RWPE2 (cell line): ENCODE measurements at regions not wholly inside any gene's neighbourhood (a gene's known extent, or its start where the extent isn't known, plus 50 kb on each side); places are given as distances from the start of the nearest gene placed in this dataset.

Experiments used
- ATAC-seq: fragments of 200-7000 bp; cut with Tn5 transposase; 3 replicates; pipeline ENCODE4 v1.9.1; 2021; ENCODE audit warnings: low read depth
- DNase-seq: peaks from one replicate; pipeline ENCODE4 v3.0.0-alpha.2; 2020; ENCODE audit warnings: low spot score
- H3K27ac ChIP-seq: fragments of 450-650 bp; 2 replicates; pipeline ENCODE4 v1.5.1; 2017; ENCODE audit warnings: mild to moderate bottlenecking; ENCODE audit not compliant: poor library complexity, severe bottlenecking
- H3K27me3 ChIP-seq: fragments of 250-450 bp; sonication (Bioruptor Pico); 2 replicates; pipeline ENCODE4 v1.5.1; 2021; ENCODE audit warnings: mild to moderate bottlenecking, moderate library complexity; ENCODE audit not compliant: insufficient read depth, poor library complexity, severe bottlenecking
- H3K36me3 ChIP-seq: fragments of 250-450 bp; sonication (Bioruptor Pico); 2 replicates; pipeline ENCODE4 v1.5.1; 2020; ENCODE audit warnings: low read depth, mild to moderate bottlenecking, moderate library complexity
- H3K4me1 ChIP-seq: fragments of 250-450 bp; sonication (Bioruptor Pico); 2 replicates; pipeline ENCODE4 v1.5.1; 2021; ENCODE audit warnings: mild to moderate bottlenecking, moderate library complexity; ENCODE audit not compliant: insufficient read depth, poor library complexity, severe bottlenecking
- H3K4me3 ChIP-seq: fragments of 250-450 bp; sonication (Bioruptor Pico); 2 replicates; pipeline ENCODE4 v1.5.1; 2021; ENCODE audit warnings: mild to moderate bottlenecking, moderate library complexity; ENCODE audit not compliant: severe bottlenecking
- H3K9me3 ChIP-seq: fragments of 250-450 bp; sonication (Bioruptor Pico); 2 replicates; pipeline ENCODE4 v1.5.1; 2021; ENCODE audit warnings: mild to moderate bottlenecking, moderate library complexity; ENCODE audit not compliant: severe bottlenecking
- CTCF ChIP-seq: fragments of 450-650 bp; IDR thresholded peaks from one replicate; pipeline ENCODE4 v1.5.1; 2017; ENCODE audit warnings: mild to moderate bottlenecking, moderate library complexity; ENCODE audit not compliant: poor library complexity, severe bottlenecking

- ATAC-seq (no peak), DNase-seq (no peak)
- no peaks in the 10 kb centered on the region for H3K36me3 ChIP-seq
Observed at GRCh38 chr5:56446728-56447127, 213.6 kb upstream of the ANKRD55 start.

GRCh38 chr5:56443826-56444225 is 210.7 kb upstream of the ANKRD55 start:
- H3K4me1 ChIP-seq, result peaks cover 12% of the 10 kb centered on the region
- no peak overlapping the region for H3K4me3 ChIP-seq
- no peak for ATAC-seq
- no peaks in the 10 kb centered on the region for H3K9me3 ChIP-seq
- H3K27ac ChIP-seq, result no peak overlapping the region
- no peaks in the 10 kb centered on the region for H3K36me3 ChIP-seq
- TF ChIP-seq CTCF, result no peak
- no peak for DNase-seq
- no peaks in the 10 kb centered on the region for H3K27me3 ChIP-seq

More at GRCh38 chr5:56446728-56447127, 213.6 kb upstream of the ANKRD55 start:
- TF ChIP-seq CTCF, result no peak
- no peaks in the 10 kb centered on the region for H3K27me3 ChIP-seq
- no peaks in the 10 kb centered on the region for H3K9me3 ChIP-seq
- no peak overlapping the region for H3K4me3 ChIP-seq
- H3K27ac ChIP-seq, result no peak overlapping the region
- peaks cover 3% of the 10 kb centered on the region for H3K4me1 ChIP-seq

GRCh38 chr5:56440871-56441740 is 208.0 kb upstream of the ANKRD55 start:
- Histone ChIP-seq H3K4me1 (peaks cover 12% of the 10 kb centered on the region), H3K27me3 (no peaks in the 10 kb centered on the region), H3K27ac (peak overlapping the region; percentile 3), H3K9me3 (no peaks in the 10 kb centered on the region), H3K36me3 (no peaks in the 10 kb centered on the region), H3K4me3 (no peak overlapping the region)
- ATAC-seq, result peak; percentile 98
- no peak for DNase-seq
- no peak for TF ChIP-seq CTCF

- Histone ChIP-seq H3K27ac (no peak overlapping the region), H3K4me3 (no peak overlapping the region), H3K4me1 (no peaks in the 10 kb centered on the region), H3K27me3 (no peaks in the 10 kb centered on the region), H3K9me3 (no peaks in the 10 kb centered on the region), H3K36me3 (no peaks in the 10 kb centered on the region)
- ATAC-seq (no peak), DNase-seq (no peak)
- no peak for TF ChIP-seq CTCF
Observed at GRCh38 chr5:56434986-56435385, 201.9 kb upstream of the ANKRD55 start.

GRCh38 chr5:56433039-56433617 is 200.0 kb upstream of the ANKRD55 start:
- Histone ChIP-seq H3K27ac (no peak overlapping the region), H3K27me3 (no peaks in the 10 kb centered on the region), H3K4me1 (no peaks in the 10 kb centered on the region), H3K36me3 (no peaks in the 10 kb centered on the region), H3K4me3 (no peak overlapping the region), H3K9me3 (no peaks in the 10 kb centered on the region)
- no peak for TF ChIP-seq CTCF
- no peak for DNase-seq
- ATAC-seq, result no peak
